GM21717 (cell line): ENCODE measurements at regions not wholly inside any gene's neighbourhood (a gene's known extent, or its start where the extent isn't known, plus 50 kb on each side); places are given as distances from the start of the nearest gene placed in this dataset.
"Not testable (repeated sequence)": the region's sequence is repeated elsewhere in the genome, so short reads cannot be mapped to it uniquely, and the experiment has no call there.

Experiments
- ATAC-seq: cut with Tn5 transposase; IDR thresholded peaks from one replicate; pipeline ENCODE4 v1.9.1; 2021; ENCODE audit warnings: mild to moderate bottlenecking, moderate library complexity; ENCODE audit not compliant: unreplicated experiment

DNA sequence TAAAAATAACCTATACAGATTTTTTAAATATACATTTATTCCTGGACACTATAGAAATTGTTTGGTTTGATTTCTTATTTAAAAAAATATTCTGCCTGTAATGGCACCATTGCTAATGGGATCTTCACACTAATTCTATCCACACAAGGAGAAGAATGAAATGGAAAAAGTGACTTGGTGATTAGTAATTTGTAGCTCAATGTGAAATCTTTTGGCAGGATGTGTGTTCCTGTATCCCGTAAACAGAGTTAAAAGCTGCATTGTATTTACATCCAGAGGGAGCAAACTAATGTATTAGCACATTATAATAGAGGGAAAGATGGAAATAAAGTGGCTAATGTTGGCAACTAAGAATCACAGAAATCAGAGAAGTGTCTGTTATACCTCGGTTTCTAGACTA lies 1455.3 kb upstream of the FLRT2 start:
- ATAC-seq: no peak

DNA sequence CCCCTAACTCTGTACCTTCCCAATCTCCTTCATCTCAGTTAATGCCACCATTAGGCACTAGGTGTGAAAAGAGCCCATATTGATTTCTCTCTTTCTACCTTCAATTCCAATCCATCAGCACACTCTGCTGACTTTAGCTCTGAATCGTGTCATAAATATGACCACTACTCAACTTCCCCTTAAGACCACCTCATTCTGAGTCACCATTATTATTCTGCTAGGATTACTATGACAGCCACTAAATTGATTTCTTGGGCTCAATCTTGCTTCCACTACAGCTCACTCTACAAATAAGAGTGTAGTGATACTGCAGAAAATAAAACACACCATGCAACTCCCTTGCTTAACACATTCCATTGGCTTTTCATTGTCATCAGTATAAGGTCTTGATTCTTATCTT lies 1449.0 kb upstream of the FLRT2 start:
- no peak for ATAC-seq

DNA sequence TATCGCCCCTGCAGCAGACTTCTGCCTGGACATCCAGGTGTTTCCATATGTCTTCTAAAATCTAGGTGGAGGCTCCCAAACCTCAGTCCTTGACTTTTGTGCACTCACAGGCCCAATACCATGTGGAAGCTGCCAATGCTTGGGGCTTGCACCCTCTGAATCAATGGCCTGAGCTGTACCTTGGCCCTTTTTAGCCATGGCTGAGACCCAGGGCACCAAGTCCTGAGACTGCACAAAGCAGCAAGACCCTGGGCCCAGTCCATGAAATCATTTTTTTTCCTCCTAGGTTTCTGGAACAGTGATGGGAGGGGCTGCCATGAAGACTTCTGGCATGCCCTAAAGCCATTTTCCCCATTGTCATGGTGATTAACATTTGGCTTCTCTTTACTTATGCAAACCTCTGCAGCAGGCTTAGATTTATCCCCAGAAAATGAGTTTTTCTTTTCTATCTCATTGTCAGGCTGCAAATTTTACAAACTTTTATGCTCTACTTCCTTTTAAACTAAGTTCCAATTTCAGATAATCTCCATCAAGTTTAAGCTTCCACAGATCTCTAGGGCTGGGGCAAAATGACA lies 1445.8 kb upstream of the FLRT2 start:
- no peak for ATAC-seq

DNA sequence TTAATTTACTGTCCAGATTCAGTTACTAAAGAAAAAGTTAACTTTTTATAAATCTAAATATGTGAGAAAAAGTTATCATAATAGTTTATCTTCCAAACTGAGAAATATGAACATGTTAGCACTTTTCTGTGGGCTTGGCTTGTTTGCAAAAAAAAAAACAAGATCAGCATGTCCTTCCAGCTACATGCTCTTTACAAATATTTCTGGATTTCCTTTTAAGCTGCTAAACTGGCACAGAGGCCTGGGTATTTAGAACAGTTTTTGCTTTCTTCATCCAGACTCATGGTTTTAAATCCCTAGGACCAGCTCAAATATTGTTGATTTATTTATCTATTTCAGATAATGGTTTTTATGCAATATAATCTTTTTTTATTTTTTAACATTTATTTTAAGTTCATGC lies 1444.5 kb upstream of the FLRT2 start:
- no peak for ATAC-seq

DNA sequence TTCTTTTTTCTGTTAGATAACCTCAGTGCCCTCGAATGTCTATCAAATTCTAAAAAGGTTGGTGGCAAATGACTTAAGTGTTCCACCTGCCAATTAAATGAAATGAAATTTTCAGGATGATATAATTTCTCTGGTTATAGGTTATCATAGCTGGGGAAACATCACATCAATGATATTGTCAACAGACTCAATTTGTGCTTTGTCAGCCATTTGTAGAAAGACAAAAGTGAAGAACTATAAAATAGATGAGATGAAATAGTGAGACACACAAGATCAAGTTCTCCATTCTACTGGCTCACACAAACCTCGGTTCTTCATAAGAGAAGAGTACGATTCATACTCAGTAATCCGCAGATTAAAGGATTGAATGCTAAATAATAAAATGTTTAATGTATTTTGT lies 1443.2 kb upstream of the FLRT2 start:
- ATAC-seq: no peak

DNA sequence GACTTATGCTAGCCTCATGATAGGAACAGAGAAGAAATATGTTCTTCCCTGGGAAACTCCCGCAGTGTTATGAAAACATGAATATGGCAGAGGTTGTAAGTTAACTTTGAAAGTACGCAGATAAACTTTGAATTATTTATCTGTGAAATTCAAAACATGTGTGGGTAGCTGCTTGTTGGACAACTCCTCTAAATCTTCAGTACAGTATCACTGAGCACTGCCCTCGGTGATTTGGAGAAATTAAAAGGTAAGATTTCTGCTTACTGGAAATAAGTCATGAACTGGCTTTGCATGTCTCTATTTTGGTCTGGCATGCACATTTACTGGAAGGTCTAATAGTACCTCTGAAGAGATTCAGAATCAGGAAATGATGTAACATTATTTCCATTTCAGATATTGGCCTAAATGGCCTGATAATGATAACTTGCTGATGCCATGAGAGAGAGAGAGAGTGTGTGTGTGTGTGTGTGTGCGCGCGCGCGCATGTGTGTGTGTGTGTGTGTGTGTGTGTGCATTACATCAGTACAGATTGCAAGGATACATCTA lies 1441.9 kb upstream of the FLRT2 start:
- no peak for ATAC-seq

DNA sequence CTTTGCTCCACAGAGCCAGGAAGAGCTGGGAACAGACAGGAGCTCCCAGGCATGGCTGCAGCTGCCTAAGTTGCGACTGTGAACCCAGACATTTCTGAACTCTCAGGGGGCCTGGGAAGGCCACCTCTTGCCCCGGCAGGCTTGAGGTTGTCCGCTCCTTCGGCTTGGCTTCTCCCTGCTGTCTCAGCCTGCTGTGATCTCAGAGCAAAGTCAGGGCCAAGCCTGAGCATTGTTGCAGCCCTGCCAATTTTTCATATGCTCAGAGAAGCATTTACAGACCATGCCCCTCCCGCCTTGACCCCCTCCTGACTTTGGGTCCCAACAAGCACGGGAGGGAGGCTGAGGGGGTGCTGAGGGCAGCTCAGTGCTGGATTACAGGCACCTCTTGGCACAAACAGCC lies 1439.1 kb upstream of the FLRT2 start:
- no peak for ATAC-seq

DNA sequence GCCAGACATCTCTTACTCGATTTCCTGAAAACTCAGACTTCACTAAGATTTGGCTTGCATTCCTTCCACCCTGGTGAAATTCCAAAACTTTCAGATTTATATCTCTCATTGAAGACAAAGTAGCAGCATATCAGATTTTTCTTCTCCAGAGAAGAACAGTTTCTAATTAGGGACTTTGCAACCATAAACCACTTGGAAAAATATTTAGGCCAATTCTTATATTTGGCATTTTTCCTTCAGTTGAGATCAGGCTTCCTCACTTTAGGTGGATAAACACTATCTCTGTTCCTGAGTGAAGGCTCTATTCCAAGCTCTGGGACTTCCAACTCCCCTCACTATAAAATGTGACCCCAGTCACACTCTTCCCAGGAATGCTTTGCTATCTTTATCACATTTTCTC lies 1434.3 kb upstream of the FLRT2 start:
- ATAC-seq: no peak

DNA sequence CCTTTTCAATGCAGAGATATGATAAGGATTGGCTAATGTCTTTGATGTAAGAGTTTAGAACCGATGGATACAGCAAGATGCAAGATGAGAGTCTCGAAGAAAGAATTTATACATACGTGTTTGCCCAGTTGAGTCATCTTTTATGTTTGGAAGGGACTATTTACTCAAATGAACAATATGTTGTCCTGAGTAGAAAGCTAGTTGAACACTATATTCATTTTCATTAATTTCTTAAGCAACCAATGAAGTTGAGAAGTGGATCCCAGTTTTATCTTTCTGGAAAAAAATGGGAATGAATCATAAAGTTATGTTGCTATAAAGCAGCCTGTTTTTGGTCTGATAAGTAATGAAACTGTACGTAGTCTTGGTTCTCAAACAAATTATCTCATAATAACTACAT lies 1431.7 kb upstream of the FLRT2 start:
- no peak for ATAC-seq

DNA sequence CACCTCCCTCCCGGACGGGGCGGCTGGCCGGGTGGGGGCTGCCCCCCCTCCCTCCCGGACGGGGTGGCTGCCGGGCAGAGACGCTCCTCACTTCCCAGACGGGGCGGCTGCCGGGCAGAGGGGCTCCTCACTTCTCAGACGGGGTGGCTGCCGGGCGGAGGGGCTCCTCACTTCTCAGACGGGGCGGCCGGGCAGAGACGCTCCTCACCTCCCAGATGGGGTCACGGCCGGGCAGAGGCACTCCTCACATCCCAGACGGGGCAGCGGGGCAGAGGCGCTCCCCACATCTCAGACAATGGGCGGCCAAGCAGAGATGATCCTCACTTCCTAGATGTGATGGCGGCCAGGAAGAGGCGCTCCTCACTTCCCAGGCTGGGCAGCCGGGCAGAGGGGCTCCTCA lies 1430.4 kb upstream of the FLRT2 start:
- ATAC-seq: not testable (repeated sequence)

DNA sequence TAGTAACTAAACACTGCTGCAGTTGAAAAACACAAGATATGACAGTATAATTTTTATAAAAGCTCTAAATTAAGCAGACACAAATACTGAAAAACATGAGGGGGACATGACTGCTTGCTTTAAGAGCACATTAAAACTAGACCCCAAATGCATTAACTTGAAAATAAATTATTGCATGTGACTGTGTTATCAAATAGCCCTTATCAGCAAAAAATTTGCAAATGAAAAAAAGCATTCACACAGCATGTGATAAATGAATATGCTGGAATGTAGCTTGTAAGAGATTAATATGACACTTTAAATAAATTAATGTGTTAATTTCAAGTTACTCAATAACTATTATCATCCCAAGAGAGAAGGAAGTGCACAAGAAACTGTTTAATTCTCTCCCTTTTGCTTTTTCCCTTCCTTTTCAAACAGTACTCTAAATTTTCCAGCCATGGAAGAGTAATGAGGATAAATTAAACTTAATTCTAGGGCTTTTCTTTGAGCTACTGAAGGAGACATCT lies 1422.1 kb upstream of the FLRT2 start:
- ATAC-seq: no peak

DNA sequence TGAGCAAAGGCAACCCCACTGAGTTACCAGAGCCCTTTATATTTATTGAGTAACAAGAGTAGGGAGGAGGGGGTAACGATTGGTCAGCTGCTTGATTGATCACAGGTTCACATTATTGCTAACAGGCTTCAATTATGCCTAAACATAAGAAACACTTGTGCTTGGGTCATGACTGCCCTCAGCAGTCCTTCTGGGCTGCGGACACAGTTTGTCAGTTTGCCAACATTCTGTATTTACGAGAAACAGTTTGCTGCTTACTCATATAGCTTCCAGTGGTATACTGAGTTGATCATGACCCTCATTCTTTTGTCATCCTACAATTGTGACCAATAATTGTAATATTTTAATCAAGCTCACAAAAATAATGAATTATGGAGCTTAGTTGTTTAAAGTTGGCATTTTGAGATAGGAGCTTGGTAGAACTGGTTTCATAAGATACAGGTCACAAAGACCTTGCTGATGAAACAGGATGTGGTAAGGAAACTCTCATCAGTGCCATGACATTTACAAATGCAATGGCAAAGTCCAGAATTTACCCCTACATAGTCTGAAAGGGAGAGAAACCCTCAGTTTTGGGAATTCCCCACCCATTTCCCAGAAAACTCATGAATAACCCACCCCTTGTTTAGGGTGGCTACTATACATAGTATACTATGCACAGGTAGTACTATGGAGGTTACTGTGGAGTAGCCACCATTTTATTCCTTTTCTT lies 1421.0 kb upstream of the FLRT2 start:
- no peak for ATAC-seq

DNA sequence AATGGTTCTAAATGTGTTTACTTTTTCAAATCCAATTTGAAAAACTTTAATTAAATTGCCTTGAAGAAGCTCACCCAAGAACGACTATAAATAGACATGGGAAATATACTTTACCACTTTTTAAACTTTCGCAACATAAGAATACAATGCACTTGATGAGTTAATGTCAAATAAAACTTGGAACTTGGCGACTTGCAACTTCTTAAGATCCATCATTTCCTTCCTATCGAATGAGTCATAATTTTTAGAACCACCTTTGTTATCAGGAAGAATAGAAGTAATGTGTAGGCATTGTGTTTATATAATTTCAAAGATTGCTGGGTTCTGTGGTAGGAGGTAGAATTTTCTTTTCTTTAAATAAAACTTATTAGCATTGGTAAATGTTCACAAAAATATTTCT lies 1417.4 kb upstream of the FLRT2 start:
- no peak for ATAC-seq

DNA sequence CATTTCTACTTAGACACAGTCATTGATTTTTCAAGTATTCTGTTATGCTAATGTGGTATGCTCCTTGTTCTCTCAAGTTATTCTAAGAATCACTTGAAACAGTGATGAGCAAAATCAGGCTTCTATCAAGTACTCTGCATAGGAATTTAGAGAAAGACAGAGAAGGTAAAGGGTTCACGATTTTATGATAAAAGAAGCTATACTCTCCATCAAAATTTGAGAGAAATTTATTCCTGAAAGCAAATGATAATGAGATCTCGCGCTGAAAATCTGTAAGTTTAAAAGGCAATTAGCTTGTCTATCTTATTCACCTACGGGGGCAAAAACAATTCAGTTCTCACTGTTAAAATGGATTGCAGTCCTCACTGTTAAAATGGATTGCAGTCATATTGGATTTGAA lies 1404.3 kb upstream of the FLRT2 start:
- ATAC-seq: no peak

DNA sequence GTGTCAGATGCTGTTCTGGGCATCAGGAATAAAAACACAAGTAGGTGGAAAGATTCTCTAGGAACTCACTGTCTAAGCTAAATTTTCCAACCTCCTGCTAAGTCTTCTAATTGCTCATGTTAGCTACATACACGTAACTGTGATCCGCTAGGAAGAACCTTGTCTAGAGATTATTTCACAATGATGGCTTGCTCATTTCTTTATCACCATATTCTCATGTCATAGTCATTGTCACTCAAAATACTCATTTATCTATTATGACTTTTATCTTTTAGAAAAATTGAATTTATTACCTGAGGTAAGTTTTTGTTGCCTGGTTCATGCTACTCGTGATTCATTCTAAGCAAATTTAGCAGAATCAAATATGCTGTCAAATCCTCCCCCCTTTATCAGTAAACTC lies 1402.4 kb upstream of the FLRT2 start:
- no peak for ATAC-seq

DNA sequence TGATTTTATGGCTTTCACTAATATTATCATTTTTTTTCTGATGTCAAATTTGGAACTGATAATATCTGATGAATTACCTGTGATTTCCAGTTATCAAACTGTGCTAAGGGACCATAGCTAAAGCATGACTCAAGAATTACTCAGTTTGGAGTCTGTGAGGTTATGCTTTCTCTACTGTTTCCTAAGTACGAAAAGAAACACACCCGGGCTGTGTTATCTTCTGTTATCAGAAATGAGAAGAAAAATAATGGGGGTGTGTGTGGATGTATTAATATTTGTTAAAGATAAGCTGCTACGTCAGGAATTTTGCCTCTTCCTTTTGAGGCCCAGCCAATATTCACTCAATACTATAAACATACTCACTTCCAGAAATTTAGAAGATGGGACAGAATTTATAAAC lies 1401.9 kb upstream of the FLRT2 start:
- no peak for ATAC-seq

DNA sequence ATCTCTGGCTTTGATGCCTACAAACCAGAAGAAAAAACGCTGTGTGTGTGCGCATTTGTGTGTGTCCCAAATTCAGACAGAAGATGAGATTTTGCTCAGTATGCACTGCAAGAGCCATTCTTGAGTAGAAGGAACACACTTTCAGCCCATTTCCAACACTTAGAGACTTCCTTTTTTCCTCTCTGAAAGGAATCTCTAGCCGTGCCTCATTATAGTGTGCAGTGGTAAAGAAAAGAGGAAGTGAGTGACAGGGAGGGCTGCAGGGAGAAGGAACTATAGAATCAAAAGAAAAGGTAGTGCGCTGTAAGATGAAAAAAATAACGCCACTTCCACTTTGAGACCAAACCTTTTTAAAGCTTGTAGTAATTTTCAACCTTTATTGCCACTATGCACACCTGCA lies 1400.9 kb upstream of the FLRT2 start:
- ATAC-seq: no peak

DNA sequence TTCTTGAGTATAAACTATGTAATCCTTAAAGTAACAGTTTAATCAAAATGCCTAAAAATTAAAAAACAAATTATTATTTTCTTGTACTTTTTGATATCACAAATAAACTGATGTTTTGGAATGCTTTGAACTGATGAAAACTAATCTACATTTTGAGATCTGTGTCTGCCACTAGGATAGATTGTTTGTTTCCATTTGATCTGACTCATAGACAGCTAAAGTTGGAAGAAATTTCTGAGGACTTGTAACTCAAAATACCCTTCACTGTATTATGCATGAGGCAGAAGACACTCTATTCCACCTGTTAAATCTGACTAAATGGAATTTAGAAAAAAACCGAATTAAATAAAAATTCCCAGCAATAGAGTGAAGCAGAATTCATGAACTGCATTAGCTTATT lies 1400.0 kb upstream of the FLRT2 start:
- ATAC-seq: no peak

DNA sequence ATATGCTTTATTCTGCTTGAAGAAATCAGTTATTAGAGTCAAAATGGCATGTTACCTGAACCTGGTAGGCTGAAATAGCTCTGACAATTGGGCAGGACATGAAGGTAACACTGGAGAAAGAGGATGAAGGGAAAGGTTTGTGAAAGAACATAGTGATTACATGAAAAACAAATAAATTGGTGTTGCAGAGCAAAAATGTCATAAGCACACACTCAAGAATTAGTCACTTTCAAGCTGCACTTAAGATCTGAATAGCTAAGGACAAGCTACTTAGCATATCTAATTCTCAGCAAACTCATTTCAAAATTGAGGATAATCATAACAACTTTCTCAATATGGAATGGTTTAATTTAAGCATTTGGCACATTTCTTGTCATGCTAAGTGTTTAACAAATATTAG lies 1398.0 kb upstream of the FLRT2 start:
- no peak for ATAC-seq

DNA sequence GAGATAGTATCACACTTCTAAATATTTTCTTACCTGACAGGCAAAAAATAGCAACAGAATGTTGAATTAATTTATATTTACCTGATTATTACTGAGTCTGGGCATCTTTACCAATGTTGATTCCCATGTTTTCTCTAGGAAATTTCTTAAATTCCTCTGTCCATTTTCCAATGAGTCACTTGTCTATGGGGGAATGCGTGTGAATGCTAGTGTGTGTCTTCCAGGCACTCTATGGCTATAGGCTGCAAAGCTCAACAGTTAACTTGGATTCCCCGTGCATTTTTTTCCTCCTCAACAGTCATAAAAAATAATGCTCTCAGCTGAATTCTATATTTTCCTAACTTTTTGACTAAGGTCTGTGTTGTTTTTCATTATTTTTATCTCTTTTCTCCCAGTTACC lies 1385.8 kb upstream of the FLRT2 start:
- ATAC-seq: no peak

DNA sequence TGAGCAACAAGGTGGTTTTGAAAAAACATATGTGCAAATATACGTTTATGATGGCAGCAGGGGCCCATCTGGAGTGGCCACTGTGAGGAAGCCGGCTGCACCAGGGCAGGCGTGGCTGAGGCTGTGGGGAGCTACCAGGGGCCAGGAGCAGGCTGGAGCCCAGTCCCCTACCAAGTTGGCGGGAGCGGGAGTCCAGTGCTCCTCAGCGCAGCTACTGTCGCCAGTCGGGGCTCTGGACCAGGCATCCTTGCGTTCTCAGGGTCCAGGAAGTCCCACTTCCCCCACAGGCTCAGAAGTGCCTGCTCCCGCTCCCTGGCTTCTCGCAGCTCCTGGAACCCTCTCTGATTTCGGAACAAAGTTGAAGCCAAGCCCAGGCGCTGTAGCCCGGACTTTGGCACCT lies 1377.5 kb upstream of the FLRT2 start:
- no peak for ATAC-seq

DNA sequence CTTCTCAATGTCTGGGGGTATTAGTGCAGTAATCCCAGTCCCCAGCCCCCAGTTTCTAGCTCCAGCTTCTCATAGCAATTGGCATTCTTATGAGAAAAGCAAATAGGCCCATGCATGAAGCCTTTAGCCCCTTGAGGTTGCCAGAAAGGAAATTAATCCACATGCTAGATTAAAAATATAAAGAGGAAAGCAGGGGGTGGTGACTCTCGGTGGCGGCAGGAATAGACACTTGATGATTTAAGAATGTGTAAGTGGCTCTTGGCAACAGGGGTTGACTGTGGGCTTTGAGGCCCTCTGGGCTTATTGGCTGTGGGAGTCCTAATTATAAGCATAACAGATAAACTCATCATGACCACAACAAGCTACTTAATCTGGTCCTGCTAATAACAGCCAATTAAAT lies 1367.3 kb upstream of the FLRT2 start:
- ATAC-seq: no peak

DNA sequence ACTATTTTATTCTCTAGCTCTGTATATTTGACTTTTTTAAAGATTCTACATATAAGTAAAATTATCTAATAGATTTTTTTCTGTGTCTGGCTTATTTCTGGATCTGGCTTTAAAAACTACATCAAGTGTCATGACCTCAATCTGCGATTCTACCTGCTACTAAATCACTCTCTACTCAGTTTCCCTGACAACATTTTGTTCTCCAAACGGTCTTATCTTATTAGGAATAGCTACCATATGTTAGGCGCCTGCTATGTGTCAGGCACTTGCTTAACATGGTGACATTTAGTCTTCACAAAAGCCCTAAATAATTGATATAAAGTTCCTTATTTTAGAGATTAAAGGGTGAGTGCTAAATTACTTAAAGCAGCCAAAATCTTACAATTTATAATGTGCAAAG lies 1362.9 kb upstream of the FLRT2 start:
- no peak for ATAC-seq
